ENCODE measurements at regions not wholly inside any gene's neighbourhood (a gene's known extent, or its start where the extent isn't known, plus 50 kb on each side); places are given as distances from the start of the nearest gene placed in this dataset.

GRCh38 chr20:6348908-6349307 is 226.1 kb upstream of the FERMT1 start:
- TF ChIP-seq, protein P1, sequence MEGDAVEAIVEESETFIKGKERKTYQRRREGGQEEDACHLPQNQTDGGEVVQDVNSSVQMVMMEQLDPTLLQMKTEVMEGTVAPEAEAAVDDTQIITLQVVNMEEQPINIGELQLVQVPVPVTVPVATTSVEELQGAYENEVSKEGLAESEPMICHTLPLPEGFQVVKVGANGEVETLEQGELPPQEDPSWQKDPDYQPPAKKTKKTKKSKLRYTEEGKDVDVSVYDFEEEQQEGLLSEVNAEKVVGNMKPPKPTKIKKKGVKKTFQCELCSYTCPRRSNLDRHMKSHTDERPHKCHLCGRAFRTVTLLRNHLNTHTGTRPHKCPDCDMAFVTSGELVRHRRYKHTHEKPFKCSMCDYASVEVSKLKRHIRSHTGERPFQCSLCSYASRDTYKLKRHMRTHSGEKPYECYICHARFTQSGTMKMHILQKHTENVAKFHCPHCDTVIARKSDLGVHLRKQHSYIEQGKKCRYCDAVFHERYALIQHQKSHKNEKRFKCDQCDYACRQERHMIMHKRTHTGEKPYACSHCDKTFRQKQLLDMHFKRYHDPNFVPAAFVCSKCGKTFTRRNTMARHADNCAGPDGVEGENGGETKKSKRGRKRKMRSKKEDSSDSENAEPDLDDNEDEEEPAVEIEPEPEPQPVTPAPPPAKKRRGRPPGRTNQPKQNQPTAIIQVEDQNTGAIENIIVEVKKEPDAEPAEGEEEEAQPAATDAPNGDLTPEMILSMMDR (IDR thresholded peaks at IDR 0.05; ENCODE audit: borderline replicate concordance, extremely low read depth, low read length, poor library complexity, severe bottlenecking), result no peak
- no peak for TF ChIP-seq EZH2 (IDR thresholded peaks at IDR 0.05; ENCODE audit: borderline replicate concordance, low read depth, low read length, severe bottlenecking)

Measured in DND-41 (cell line).